BJ (cell line): ENCODE measurements at regions not wholly inside any gene's neighbourhood (a gene's known extent, or its start where the extent isn't known, plus 50 kb on each side); places are given as distances from the start of the nearest gene placed in this dataset.

Source experiments
- CTCF ChIA-PET: fragments of 350-600 bp; formaldehyde crosslinking; extraction: SDS; loops from one replicate; lab custom pipeline; 2021; ENCODE audit warnings: antibody characterized with exemption, inconsistent platforms; lab: Yijun Ruan, JAX
- POLR2A ChIA-PET: fragments of 300-600 bp; sonication (Branson Sonifier 250); formaldehyde crosslinking; extraction: SDS; loops from one replicate; lab custom pipeline; 2021; ENCODE audit warnings: antibody characterized with exemption; lab: Charles Lee
- DNase-seq: peaks from one replicate; pipeline ENCODE4 v3.0.0-alpha.2; 2011; ENCODE audit warnings: low read depth
- H3K27me3 ChIP-seq: 2 replicates; pipeline ENCODE4 v1.6.0; 2011; ENCODE audit warnings: low read length; ENCODE audit not compliant: control insufficient read depth, insufficient read depth
- H3K36me3 ChIP-seq: 2 replicates; pipeline ENCODE4 v1.5.1; 2011; ENCODE audit warnings: low read length; ENCODE audit not compliant: control insufficient read depth, insufficient read depth
- H3K4me3 ChIP-seq: 2 replicates; pipeline ENCODE4 v1.5.1; 2011; ENCODE audit warnings: low read depth, mild to moderate bottlenecking, control low read depth, low read length
- TF ChIP-seq, protein P1 (sequence below): IDR thresholded peaks from 2 replicates; pipeline ENCODE4 v1.5.1; 2011; ENCODE audit warnings: low read depth, mild to moderate bottlenecking, control low read depth, inconsistent platforms, low read length, moderate library complexity; ENCODE audit not compliant: insufficient read depth

DNA sequence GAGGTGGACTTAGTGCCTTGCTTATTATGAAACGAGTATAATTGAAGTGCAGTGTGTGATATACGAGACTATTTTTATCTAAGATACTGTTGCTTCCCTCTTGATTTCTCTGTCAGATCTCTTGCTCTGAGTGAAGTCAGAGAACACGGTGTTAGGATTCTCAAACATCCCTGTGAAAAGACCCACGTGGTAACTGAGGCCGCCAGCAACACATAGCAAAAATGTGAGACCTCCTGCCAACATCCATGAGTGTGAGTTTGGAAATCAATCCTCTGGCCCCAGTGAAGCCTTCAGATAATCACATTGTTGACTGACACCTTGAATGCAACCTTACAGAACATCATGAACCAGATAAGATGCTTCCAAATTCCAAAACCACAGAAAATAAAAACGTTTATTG lies 954.4 kb downstream of the FAT4 start:
- TF ChIP-seq, protein P1, sequence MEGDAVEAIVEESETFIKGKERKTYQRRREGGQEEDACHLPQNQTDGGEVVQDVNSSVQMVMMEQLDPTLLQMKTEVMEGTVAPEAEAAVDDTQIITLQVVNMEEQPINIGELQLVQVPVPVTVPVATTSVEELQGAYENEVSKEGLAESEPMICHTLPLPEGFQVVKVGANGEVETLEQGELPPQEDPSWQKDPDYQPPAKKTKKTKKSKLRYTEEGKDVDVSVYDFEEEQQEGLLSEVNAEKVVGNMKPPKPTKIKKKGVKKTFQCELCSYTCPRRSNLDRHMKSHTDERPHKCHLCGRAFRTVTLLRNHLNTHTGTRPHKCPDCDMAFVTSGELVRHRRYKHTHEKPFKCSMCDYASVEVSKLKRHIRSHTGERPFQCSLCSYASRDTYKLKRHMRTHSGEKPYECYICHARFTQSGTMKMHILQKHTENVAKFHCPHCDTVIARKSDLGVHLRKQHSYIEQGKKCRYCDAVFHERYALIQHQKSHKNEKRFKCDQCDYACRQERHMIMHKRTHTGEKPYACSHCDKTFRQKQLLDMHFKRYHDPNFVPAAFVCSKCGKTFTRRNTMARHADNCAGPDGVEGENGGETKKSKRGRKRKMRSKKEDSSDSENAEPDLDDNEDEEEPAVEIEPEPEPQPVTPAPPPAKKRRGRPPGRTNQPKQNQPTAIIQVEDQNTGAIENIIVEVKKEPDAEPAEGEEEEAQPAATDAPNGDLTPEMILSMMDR = no peak
- H3K4me3 ChIP-seq = no peak overlapping the region
- no peak for DNase-seq
- ChIA-PET CTCF (no interaction called here), POLR2A (no interaction called here)
- no peaks in the 10 kb centered on the region for H3K27me3 ChIP-seq
- H3K36me3 ChIP-seq = no peaks in the 10 kb centered on the region

DNA sequence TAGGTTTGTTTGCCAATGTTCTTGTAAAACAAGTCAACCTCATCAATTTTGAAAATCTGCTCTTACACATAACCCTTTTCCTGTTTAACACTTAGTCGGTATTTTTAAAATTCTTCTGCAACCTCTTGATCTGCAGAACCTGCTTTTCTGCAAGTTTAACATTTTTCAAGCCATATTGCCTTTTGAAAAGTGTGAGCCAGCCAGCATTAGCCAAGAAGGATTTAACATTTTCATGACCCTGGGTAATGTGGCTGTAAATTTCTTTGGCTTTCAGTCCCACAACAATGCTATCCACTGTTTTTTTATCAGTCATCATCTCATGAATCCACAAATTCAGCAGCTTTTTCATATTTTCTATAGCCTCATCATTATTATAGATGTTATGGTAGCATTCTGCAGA lies 956.5 kb downstream of the FAT4 start:
- DNase-seq = no peak
- Histone ChIP-seq H3K27me3 (no peaks in the 10 kb centered on the region), H3K4me3 (no peak overlapping the region), H3K36me3 (no peaks in the 10 kb centered on the region)
- ChIA-PET CTCF (interaction anchor here (1.3 kb wide), 1 partner anchor 11 kb away, joined by 3 read pairs; no protein-coding TSS in a partner anchor), POLR2A (no interaction called here)
- TF ChIP-seq, protein P1 = no peak

DNA sequence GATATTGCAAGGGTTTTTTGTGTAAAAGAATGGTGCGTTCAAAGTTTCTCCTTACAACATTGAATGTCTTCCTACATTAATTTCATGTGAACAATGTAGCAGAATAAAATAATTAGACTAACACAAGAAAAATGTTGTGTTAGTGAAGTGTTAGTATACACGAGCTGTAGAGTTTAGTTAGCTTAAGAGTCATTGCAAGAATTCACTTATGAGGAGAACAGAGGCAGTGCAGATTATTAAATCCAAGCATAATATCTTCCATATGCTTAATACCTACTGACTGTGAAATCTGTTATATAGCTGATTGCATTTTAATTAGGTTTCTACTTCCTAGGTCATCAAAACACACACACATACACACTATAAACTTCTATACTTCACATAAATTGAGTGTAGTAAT lies 959.0 kb downstream of the FAT4 start:
- no peak for DNase-seq
- Histone ChIP-seq H3K4me3 (no peak overlapping the region), H3K27me3 (no peaks in the 10 kb centered on the region), H3K36me3 (no peaks in the 10 kb centered on the region)
- TF ChIP-seq, protein P1 = no peak
- CTCF ChIA-PET = no interaction called here
- POLR2A ChIA-PET = no interaction called here

DNA sequence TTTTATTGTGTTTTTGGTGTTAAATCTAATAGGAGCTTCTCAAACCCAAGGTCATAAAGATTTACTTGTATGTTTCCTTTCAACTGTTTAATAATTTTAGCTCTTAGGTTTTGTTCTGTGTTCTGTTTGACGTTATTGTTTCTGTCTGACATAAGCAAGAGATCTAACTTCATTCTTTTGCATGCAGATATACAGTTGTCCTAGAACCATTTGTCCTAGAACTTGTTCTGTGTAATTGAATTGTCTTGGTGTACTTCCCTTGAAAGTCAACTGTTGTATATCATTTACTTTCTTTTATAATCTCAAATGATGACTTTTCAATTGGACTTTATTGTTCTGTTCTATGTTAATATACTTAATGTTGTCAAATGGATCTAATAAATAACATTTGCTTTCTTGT lies 977.1 kb downstream of the FAT4 start:
- no peak for DNase-seq
- POLR2A ChIA-PET = no interaction called here
- CTCF ChIA-PET = no interaction called here
- no peaks in the 10 kb centered on the region for H3K27me3 ChIP-seq
- H3K4me3 ChIP-seq = no peak overlapping the region
- TF ChIP-seq, protein P1 = no peak
- H3K36me3 ChIP-seq = no peaks in the 10 kb centered on the region

DNA sequence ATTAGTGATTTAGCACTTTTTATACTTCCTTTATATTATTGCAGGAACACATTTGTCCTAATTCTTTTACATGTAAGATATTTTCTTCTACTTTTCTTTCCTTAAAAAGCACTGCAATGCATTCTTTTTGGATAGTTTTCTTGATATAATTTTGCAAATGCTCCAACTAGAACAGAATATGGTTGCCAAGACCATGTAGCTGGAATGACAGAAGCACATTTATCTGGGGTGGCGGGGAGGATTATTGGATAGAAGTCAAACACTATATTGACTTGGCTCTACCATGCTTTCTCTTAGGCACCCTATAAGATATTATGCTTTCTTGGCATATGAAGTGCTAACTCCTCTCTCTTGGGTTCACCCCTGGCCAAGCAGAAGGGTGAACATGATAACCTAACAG lies 983.5 kb downstream of the FAT4 start:
- ChIA-PET POLR2A (no interaction called here), CTCF (no interaction called here)
- TF ChIP-seq, protein P1 = no peak

More for the DNA sequence above, 983.5 kb downstream of the FAT4 start:
- Histone ChIP-seq H3K27me3 (no peaks in the 10 kb centered on the region), H3K36me3 (no peaks in the 10 kb centered on the region), H3K4me3 (no peak overlapping the region)
- no peak for DNase-seq
